Kidney (tissue), 13 donors: ENCODE measurements at regions not wholly inside any gene's neighbourhood (a gene's known extent, or its start where the extent isn't known, plus 50 kb on each side); places are given as distances from the start of the nearest gene placed in this dataset.
A peak's percentile ranks its signal among the peaks of the same experiment; 100 is the strongest.

Experiments used
- DNase-seq, 5 donors: peaks; one replicate each; pipeline ENCODE4 v3.0.0-alpha.2; 2013 to 2020
- FAIRE-seq: peaks from 2 replicates; lab custom pipeline; 2012; peaks lifted over from hg19 to GRCh38; lab: Jason Lieb, UNC
- H3K27ac ChIP-seq, 2 donors: one replicate each; pipeline ENCODE4 v1.7.0; 2013; ENCODE audit warnings: low read depth in 2 of 2, low read length in 2 of 2, inconsistent platforms in 1 of 2
- H3K27me3 ChIP-seq: one replicate; pipeline ENCODE4 v1.7.1; 2013; ENCODE audit warnings: low read length, inconsistent platforms; ENCODE audit not compliant: control insufficient read depth, insufficient read depth
- H3K36me3 ChIP-seq, 3 donors: one replicate each; pipeline versions ENCODE4 v1.7.0 to v1.7.1; 2013; ENCODE audit warnings: low read length in 3 of 3, control low read depth in 1 of 3, inconsistent platforms in 1 of 3; ENCODE audit not compliant: insufficient read depth in 3 of 3, control insufficient read depth in 2 of 3
- H3K4me1 ChIP-seq, 3 donors: one replicate each; pipeline versions ENCODE4 v1.7.0 to v1.7.1; 2013; ENCODE audit warnings: low read length in 3 of 3, inconsistent platforms in 1 of 3, low read depth in 1 of 3; ENCODE audit not compliant: control insufficient read depth in 2 of 3, insufficient read depth in 2 of 3
- H3K4me3 ChIP-seq, 3 donors: one replicate each; pipeline versions ENCODE4 v1.7.0 to v1.8.1; 2013; ENCODE audit warnings: low read length in 3 of 3, control low read depth in 1 of 3, inconsistent platforms in 1 of 3
- H3K9ac ChIP-seq, 3 donors: one replicate each; pipeline versions ENCODE4 v1.7.0 to v1.7.1; 2013; ENCODE audit warnings: low read length in 3 of 3, control low read depth in 1 of 3, inconsistent platforms in 1 of 3
- H3K9me3 ChIP-seq, 3 donors: one replicate each; pipeline versions ENCODE4 v1.7.0 to v1.7.1; 2013; ENCODE audit warnings: low read length in 3 of 3, control low read depth in 1 of 3, inconsistent platforms in 1 of 3; ENCODE audit not compliant: control insufficient read depth in 2 of 3, insufficient read depth in 1 of 3
- CTCF ChIP-seq: IDR thresholded peaks from 3 replicates; pipeline ENCODE4 v1.5.1; 2012; ENCODE audit warnings: mild to moderate bottlenecking, moderate library complexity, borderline replicate concordance; ENCODE audit not compliant: insufficient read depth; ENCODE audit errors: extremely low read depth
- intact Hi-C: fragments of 100-400 bp; cut with DNase I; formaldehyde crosslinking; loops from one replicate; pipeline ENCODE4 v1.11.1; 2022
- donor health status: control.
- donor health status: control.
- donor health status: control.
- donor health status: control.
- donor health status: control.
- donor health status: DM: yes; HTN: yes; CAD: no.
- donor health status: Normal renal cell carcinoma (clear cell type).

- no peak for DNase-seq
- Histone ChIP-seq H3K4me3 (no peak overlapping the region), H3K9me3 (no peaks in the 10 kb centered on the region), H3K4me1 (peaks cover 0 to 8% (median 0%) of the 10 kb centered on the region in 3 donors), H3K9ac (no peak overlapping the region), H3K27me3 (no peaks in the 10 kb centered on the region), H3K36me3 (no peaks in the 10 kb centered on the region), H3K27ac (no peak overlapping the region)
- intact Hi-C loops = no loop called here
- no peak for TF ChIP-seq CTCF
- FAIRE-seq = no peak
These were observed 344.8 kb downstream of the CNTN3 start for GRCh38 chr3:74269689-74270088.

- H3K27ac ChIP-seq = no peak overlapping the region
- no peaks in the 10 kb centered on the region for H3K9me3 ChIP-seq
- H3K4me3 ChIP-seq = no peak overlapping the region
- FAIRE-seq (no peak), DNase-seq (no peak)
- H3K4me1 ChIP-seq = peaks cover 0 to 8% (median 0%) of the 10 kb centered on the region in 3 donors
- no peak overlapping the region for H3K9ac ChIP-seq
- intact Hi-C loops = no loop called here
- no peaks in the 10 kb centered on the region for H3K27me3 ChIP-seq
- H3K36me3 ChIP-seq = no peaks in the 10 kb centered on the region
- no peak for TF ChIP-seq CTCF
These were observed 345.7 kb downstream of the CNTN3 start for GRCh38 chr3:74268753-74269152.

GRCh38 chr3:74267588-74268184 lies 346.8 kb downstream of the CNTN3 start:
- FAIRE-seq (peak; percentile 39), DNase-seq (peak in 4 of 5 donors; percentile 44 to 71 (median 54))
- no peak overlapping the region for H3K9ac ChIP-seq

More at GRCh38 chr3:74267588-74268184, 346.8 kb downstream of the CNTN3 start:
- no peaks in the 10 kb centered on the region for H3K9me3 ChIP-seq
- no peak overlapping the region for H3K27ac ChIP-seq
- peaks cover 0 to 8% (median 0%) of the 10 kb centered on the region in 3 donors for H3K4me1 ChIP-seq
- H3K27me3 ChIP-seq = no peaks in the 10 kb centered on the region
- no peak overlapping the region for H3K4me3 ChIP-seq
- peak; percentile 61 for TF ChIP-seq CTCF
- intact Hi-C loops = no loop called here
- H3K36me3 ChIP-seq = no peaks in the 10 kb centered on the region
